Esophagus squamous epithelium (tissue), 4 donors: ENCODE measurements at regions not wholly inside any gene's neighbourhood (a gene's known extent, or its start where the extent isn't known, plus 50 kb on each side); places are given as distances from the start of the nearest gene placed in this dataset.

ENCODE experiments used
- POLR2A ChIP-seq, 4 donors: fragments of 450-650 bp; IDR thresholded peaks; one replicate each; pipeline ENCODE4 v1.6.1; 2017; ENCODE audit warnings: antibody characterized with exemption in 4 of 4, mild to moderate bottlenecking in 4 of 4, moderate library complexity in 3 of 4
- TF ChIP-seq, protein P1 (sequence below), 6 experiments: fragments of 450-650 bp in 4 of 6; fragments of 200-600 bp in 2 of 6; sonication (generic) in 2 of 6; IDR thresholded peaks; one replicate each; pipeline ENCODE4 v1.5.1; 2016 to 2019; ENCODE audit warnings: antibody characterized with exemption in 6 of 6, mild to moderate bottlenecking in 4 of 6, moderate library complexity in 4 of 6

DNA sequence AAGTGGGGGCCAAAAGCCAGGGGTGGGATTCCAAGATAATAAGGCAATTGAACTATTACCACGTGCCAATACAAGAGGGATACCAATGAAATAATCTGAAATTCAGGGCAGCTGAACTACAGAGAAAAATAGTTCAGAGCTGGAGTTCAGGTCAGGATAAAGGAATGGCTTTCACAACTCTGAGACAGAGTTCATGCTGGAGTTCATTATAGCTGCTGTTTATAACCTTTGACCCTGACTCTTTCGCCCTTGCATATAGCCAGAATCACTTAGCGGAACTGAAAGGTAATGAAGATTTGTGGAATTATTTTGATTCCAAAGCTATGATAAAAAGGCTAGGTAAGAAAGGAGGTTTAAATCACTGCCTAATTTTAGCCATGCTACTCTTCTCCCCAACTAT is 55.5 kb upstream of the LRRN1 start:
- TF ChIP-seq POLR2A (IDR thresholded peaks at IDR 0.05) = no peak
- TF ChIP-seq, protein P1, sequence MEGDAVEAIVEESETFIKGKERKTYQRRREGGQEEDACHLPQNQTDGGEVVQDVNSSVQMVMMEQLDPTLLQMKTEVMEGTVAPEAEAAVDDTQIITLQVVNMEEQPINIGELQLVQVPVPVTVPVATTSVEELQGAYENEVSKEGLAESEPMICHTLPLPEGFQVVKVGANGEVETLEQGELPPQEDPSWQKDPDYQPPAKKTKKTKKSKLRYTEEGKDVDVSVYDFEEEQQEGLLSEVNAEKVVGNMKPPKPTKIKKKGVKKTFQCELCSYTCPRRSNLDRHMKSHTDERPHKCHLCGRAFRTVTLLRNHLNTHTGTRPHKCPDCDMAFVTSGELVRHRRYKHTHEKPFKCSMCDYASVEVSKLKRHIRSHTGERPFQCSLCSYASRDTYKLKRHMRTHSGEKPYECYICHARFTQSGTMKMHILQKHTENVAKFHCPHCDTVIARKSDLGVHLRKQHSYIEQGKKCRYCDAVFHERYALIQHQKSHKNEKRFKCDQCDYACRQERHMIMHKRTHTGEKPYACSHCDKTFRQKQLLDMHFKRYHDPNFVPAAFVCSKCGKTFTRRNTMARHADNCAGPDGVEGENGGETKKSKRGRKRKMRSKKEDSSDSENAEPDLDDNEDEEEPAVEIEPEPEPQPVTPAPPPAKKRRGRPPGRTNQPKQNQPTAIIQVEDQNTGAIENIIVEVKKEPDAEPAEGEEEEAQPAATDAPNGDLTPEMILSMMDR (IDR thresholded peaks at IDR 0.05) = no peak
